SK-N-SH (cell line): ENCODE measurements at regions not wholly inside any gene's neighbourhood (a gene's known extent, or its start where the extent isn't known, plus 50 kb on each side); places are given as distances from the start of the nearest gene placed in this dataset.

Experiments
- CTCF ChIA-PET: fragments of 300-600, 350-600 bp; formaldehyde crosslinking; extraction: SDS; loops from one replicate; lab custom pipeline; 2021; lab: Yijun Ruan, JAX
- POLR2A ChIA-PET: fragments of 350-600 bp; sonication (Branson Sonifier 250); formaldehyde crosslinking; extraction: SDS; loops from one replicate; lab custom pipeline; 2020; ENCODE audit warnings: antibody characterized with exemption, inconsistent platforms; lab: Yijun Ruan, JAX
- DNase-seq: peaks from one replicate; pipeline ENCODE4 v3.0.0; 2012
- H2AFZ ChIP-seq: fragments of 200-600 bp; sonication (generic); 2 replicates; pipeline ENCODE4 v1.8.1; 2016; ENCODE audit warnings: antibody characterized with exemption, mild to moderate bottlenecking, low read depth
- H3F3A ChIP-seq: fragments of 200-600 bp; sonication (generic); replicated peaks from 2 replicates; pipeline ENCODE3; 2016; ENCODE audit warnings: antibody characterized with exemption, mild to moderate bottlenecking; ENCODE audit not compliant: insufficient read depth
- H3K27ac ChIP-seq, 2 experiments: fragments of 200-500 bp in 1 of 2; fragments of 200-600 bp in 1 of 2; sonication (Bioruptor generic) in 1 of 2; sonication (generic), shearing (Covaris generic) in 1 of 2; 2 replicates each; pipeline versions ENCODE4 v1.5.1 to v1.6.1; 2014 to 2016; ENCODE audit warnings: low read depth in 2 of 2, inconsistent platforms in 1 of 2, low read length in 1 of 2, mild to moderate bottlenecking in 1 of 2, mixed read lengths in 1 of 2
- H3K27me3 ChIP-seq: fragments of 200-600 bp; sonication (generic), shearing (Covaris generic); 2 replicates; pipeline ENCODE4 v1.6.1; 2016; ENCODE audit warnings: mixed run types; ENCODE audit not compliant: insufficient read depth
- H3K36me3 ChIP-seq, 2 experiments: fragments of 200-500 bp in 1 of 2; fragments of 200-600 bp in 1 of 2; sonication (Bioruptor generic) in 1 of 2; sonication (generic) in 1 of 2; replicated peaks in 1 of 2; 2 replicates each; pipeline versions ENCODE3 to v1.5.1; 2014 to 2016; ENCODE audit warnings: low read length in 1 of 2, mild to moderate bottlenecking in 1 of 2; ENCODE audit not compliant: insufficient read depth in 2 of 2, control insufficient read depth in 1 of 2
- H3K4me1 ChIP-seq, 2 experiments: fragments of 200-500 bp in 1 of 2; fragments of 200-600 bp in 1 of 2; sonication (Bioruptor generic) in 1 of 2; sonication (generic), shearing (Covaris generic) in 1 of 2; 2 replicates each; pipeline versions ENCODE4 v1.5.1 to v1.6.1; 2014 to 2016; ENCODE audit warnings: low read depth in 1 of 2, low read length in 1 of 2, mixed run types in 1 of 2; ENCODE audit not compliant: insufficient read depth in 2 of 2, control insufficient read depth in 1 of 2
- H3K4me2 ChIP-seq: fragments of 200-600 bp; sonication (generic), shearing (Covaris generic); 2 replicates; pipeline ENCODE4 v1.6.1; 2017; ENCODE audit warnings: mixed run types
- H3K4me3 ChIP-seq, 2 experiments: fragments of 200-500 bp in 1 of 2; fragments of 200-600 bp in 1 of 2; sonication (Bioruptor generic) in 1 of 2; sonication (generic), shearing (Covaris generic) in 1 of 2; 2 replicates each; pipeline versions ENCODE4 v1.5.1 to v1.8.1; 2014 to 2016; ENCODE audit warnings: low read depth in 2 of 2, inconsistent platforms in 1 of 2, low read length in 1 of 2, mild to moderate bottlenecking in 1 of 2, mixed read lengths in 1 of 2, moderate library complexity in 1 of 2
- H3K79me2 ChIP-seq: fragments of 200-600 bp; sonication (generic); 2 replicates; pipeline ENCODE4 v1.8.1; 2017; ENCODE audit warnings: mild to moderate bottlenecking; ENCODE audit not compliant: insufficient read depth
- H3K9ac ChIP-seq: fragments of 200-600 bp; sonication (generic); 2 replicates; pipeline ENCODE4 v1.6.1; 2017; ENCODE audit warnings: mixed run types
- H3K9me2 ChIP-seq: fragments of 200-600 bp; sonication (generic); 2 replicates; pipeline ENCODE4 v1.6.1; 2017; ENCODE audit warnings: mixed run types
- H3K9me3 ChIP-seq: fragments of 200-600 bp; sonication (generic); 2 replicates; pipeline ENCODE4 v1.6.1; 2017; ENCODE audit warnings: mixed run types, mild to moderate bottlenecking, moderate library complexity
- H4K20me1 ChIP-seq: fragments of 200-600 bp; sonication (generic); 2 replicates; pipeline ENCODE4 v1.6.1; 2017; ENCODE audit warnings: mild to moderate bottlenecking, mixed run types; ENCODE audit not compliant: insufficient read depth
- CHD2 ChIP-seq: fragments of 150-350 bp; IDR thresholded peaks from 2 replicates; pipeline ENCODE4 v1.6.1; 2018; ENCODE audit warnings: low read length; ENCODE audit not compliant: partially characterized antibody
- CTCF ChIP-seq: fragments of 200-600 bp; sonication (generic); IDR thresholded peaks from 2 replicates; pipeline ENCODE4 v1.6.1; 2017; ENCODE audit warnings: antibody characterized with exemption, mild to moderate bottlenecking, moderate library complexity
- ELF1 ChIP-seq: IDR thresholded peaks from 2 replicates; pipeline ENCODE4 v1.4.0; 2012
- EP300 ChIP-seq, 2 experiments: IDR thresholded peaks; 2 replicates each; pipeline versions ENCODE4 v1.4.0 to v1.6.1; 2012; ENCODE audit warnings: borderline replicate concordance in 1 of 2, low read depth in 1 of 2, low read length in 1 of 2
- EZH2phosphoT487 ChIP-seq: fragments of 200-600 bp; sonication (generic); IDR thresholded peaks from 2 replicates; pipeline ENCODE4 v1.6.1; 2017; ENCODE audit warnings: low read depth, mixed run types, mild to moderate bottlenecking, antibody characterized with exemption, moderate library complexity, borderline replicate concordance
- FOSL2 ChIP-seq: IDR thresholded peaks from 2 replicates; pipeline ENCODE4 v1.4.0; 2012; ENCODE audit warnings: low read depth, mild to moderate bottlenecking, moderate library complexity, borderline replicate concordance
- FOXJ3 ChIP-seq: sonication (generic); formaldehyde crosslinking; IDR thresholded peaks from 2 replicates; pipeline ENCODE4 v1.5.1; 2020; ENCODE audit warnings: mild to moderate bottlenecking, missing genetic modification reagents
- FOXM1 ChIP-seq: IDR thresholded peaks from 2 replicates; pipeline ENCODE4 v1.4.0; 2012; ENCODE audit warnings: low read depth, mild to moderate bottlenecking
- GABPA ChIP-seq: IDR thresholded peaks from 2 replicates; pipeline ENCODE4 v1.4.0; 2012; ENCODE audit warnings: low read depth, mild to moderate bottlenecking
- GATA2 ChIP-seq: sonication (generic); formaldehyde crosslinking; IDR thresholded peaks from 2 replicates; pipeline ENCODE4 v1.5.0; 2020; ENCODE audit warnings: mild to moderate bottlenecking, missing genetic modification reagents
- MAX ChIP-seq: IDR thresholded peaks from 2 replicates; pipeline ENCODE4 v1.4.0; 2012; ENCODE audit warnings: low read depth
- MEF2A ChIP-seq: IDR thresholded peaks from 2 replicates; pipeline ENCODE4 v1.4.0; 2012; ENCODE audit warnings: low read depth, borderline replicate concordance
- NFIC ChIP-seq: IDR thresholded peaks from 2 replicates; pipeline ENCODE4 v1.4.0; 2012; ENCODE audit warnings: borderline replicate concordance
- NRF1 ChIP-seq: IDR thresholded peaks from 2 replicates; pipeline ENCODE4 v1.6.1; 2012; ENCODE audit warnings: low read depth, mild to moderate bottlenecking, low read length
- PBX3 ChIP-seq: IDR thresholded peaks from 2 replicates; pipeline ENCODE4; 2012
- RAD21 ChIP-seq: IDR thresholded peaks from 2 replicates; pipeline ENCODE4 v1.6.1; 2012; ENCODE audit warnings: mild to moderate bottlenecking, low read length
- RCOR1 ChIP-seq: fragments of 150-350 bp; IDR thresholded peaks from 2 replicates; pipeline ENCODE4 v1.6.1; 2017; ENCODE audit warnings: antibody characterized with exemption, low read length
- RFX5 ChIP-seq: IDR thresholded peaks from 2 replicates; pipeline ENCODE4 v1.6.1; 2012; ENCODE audit warnings: mild to moderate bottlenecking, improper control_type of control experiment, low read length
- SIN3A ChIP-seq: IDR thresholded peaks from 2 replicates; pipeline ENCODE4 v1.6.1; 2012; ENCODE audit warnings: low read depth, mild to moderate bottlenecking, low read length, moderate library complexity, borderline replicate concordance
- SMC3 ChIP-seq: IDR thresholded peaks from 2 replicates; pipeline ENCODE4 v1.6.1; 2012; ENCODE audit warnings: low read depth, low read length, improper control_type of control experiment
- TAF1 ChIP-seq: IDR thresholded peaks from 2 replicates; pipeline ENCODE4 v1.6.1; 2012; ENCODE audit warnings: low read depth, mild to moderate bottlenecking, low read length, moderate library complexity, borderline replicate concordance
- TCF12 ChIP-seq: IDR thresholded peaks from 2 replicates; pipeline ENCODE4 v1.4.0; 2012
- USF1 ChIP-seq: IDR thresholded peaks from 2 replicates; pipeline ENCODE4 v1.4.0; 2012; ENCODE audit warnings: low read depth, borderline replicate concordance
- USF2 ChIP-seq: fragments of 150-350 bp; IDR thresholded peaks from 2 replicates; pipeline ENCODE4 v1.6.1; 2017; ENCODE audit warnings: antibody characterized with exemption, low read length, low read depth, borderline replicate concordance
- WGBS: methylation state at CpG from one replicate; pipeline ENCODE4 v1.1.6; 2017; ENCODE audit warnings: low lambda C conversion rate; 5-methylcytosine and 5-hydroxymethylcytosine counted together

GRCh38 chr12:89954259-89954658, 245.6 kb upstream of the ATP2B1 start (continued):
- TF ChIP-seq TAF1 = no peak
- TF ChIP-seq SIN3A = no peak
- no peak for TF ChIP-seq RAD21
- TF ChIP-seq GABPA = no peak
- TF ChIP-seq MAX = no peak
- no peak for TF ChIP-seq NRF1
- no peak for TF ChIP-seq USF2
- TF ChIP-seq FOXJ3 (CRISPR knock-in tag) = no peak
- no peak for TF ChIP-seq SMC3

- no peak overlapping the region for H3K4me3 ChIP-seq
- H3K9ac ChIP-seq = no peak overlapping the region
- TF ChIP-seq USF1 (no peak), PBX3 (no peak), CTCF (no peak), FOXM1 (no peak), SIN3A (no peak), FOSL2 (no peak), GATA2 (CRISPR knock-in tag) (no peak), RCOR1 (no peak), TAF1 (no peak), RFX5 (no peak), EZH2phosphoT487 (no peak), NRF1 (no peak), EP300 (IDR thresholded peaks at IDR 0.05; ENCODE audit: borderline replicate concordance in 1 of 2, low read depth in 1 of 2, low read length in 1 of 2) (no peak), TCF12 (no peak), SMC3 (no peak), MEF2A (no peak), NFIC (no peak), CHD2 (no peak), MAX (no peak), ELF1 (no peak)
- H3K9me3 ChIP-seq = no peaks in the 10 kb centered on the region
- H3K27me3 ChIP-seq = no peaks in the 10 kb centered on the region
- H4K20me1 ChIP-seq = no peaks in the 10 kb centered on the region
- H3K4me2 ChIP-seq = no peak overlapping the region
- WGBS = 44% methylated on average over 2 of the region's 2 CpGs
- H3F3A ChIP-seq = peaks cover 16% of the 10 kb centered on the region
- no peak overlapping the region for H3K27ac ChIP-seq
- no peaks in the 10 kb centered on the region for H3K79me2 ChIP-seq
- peaks cover 5 to 30% of the 10 kb centered on the region in 2 experiments; a peak in 3 of 4 replicates for H3K4me1 ChIP-seq
- CTCF ChIA-PET = no interaction called here
- POLR2A ChIA-PET = no interaction called here
- no peak for DNase-seq
- H3K36me3 ChIP-seq = no peaks in the 10 kb centered on the region
- no peak overlapping the region for H2AFZ ChIP-seq
- H3K9me2 ChIP-seq = no peaks in the 10 kb centered on the region
These were observed 243.0 kb upstream of the ATP2B1 start for GRCh38 chr12:89951694-89952060.
